ENCODE measurements at regions not wholly inside any gene's neighbourhood (a gene's known extent, or its start where the extent isn't known, plus 50 kb on each side); places are given as distances from the start of the nearest gene placed in this dataset.

GRCh38 chrX:57204306-57204705 lies 67.1 kb upstream of the SPIN2A start:
- no peak for TF ChIP-seq CTCF (IDR thresholded peaks at IDR 0.05)
- no peak for TF ChIP-seq EP300 (IDR thresholded peaks at IDR 0.05)
- TF ChIP-seq POLR2AphosphoS5 (IDR thresholded peaks at IDR 0.05) = no peak
- no peak for TF ChIP-seq POLR2A (IDR thresholded peaks at IDR 0.05)
